HG03432 (cell line): ENCODE measurements at regions not wholly inside any gene's neighbourhood (a gene's known extent, or its start where the extent isn't known, plus 50 kb on each side); places are given as distances from the start of the nearest gene placed in this dataset.
"Not testable (repeated sequence)": the region's sequence is repeated elsewhere in the genome, so short reads cannot be mapped to it uniquely, and the experiment has no call there.

Source experiments
- ATAC-seq: cut with Tn5 transposase; IDR thresholded peaks from one replicate; pipeline ENCODE4 v1.9.1; 2021; ENCODE audit warnings: mild to moderate bottlenecking, moderate library complexity; ENCODE audit not compliant: unreplicated experiment

DNA sequence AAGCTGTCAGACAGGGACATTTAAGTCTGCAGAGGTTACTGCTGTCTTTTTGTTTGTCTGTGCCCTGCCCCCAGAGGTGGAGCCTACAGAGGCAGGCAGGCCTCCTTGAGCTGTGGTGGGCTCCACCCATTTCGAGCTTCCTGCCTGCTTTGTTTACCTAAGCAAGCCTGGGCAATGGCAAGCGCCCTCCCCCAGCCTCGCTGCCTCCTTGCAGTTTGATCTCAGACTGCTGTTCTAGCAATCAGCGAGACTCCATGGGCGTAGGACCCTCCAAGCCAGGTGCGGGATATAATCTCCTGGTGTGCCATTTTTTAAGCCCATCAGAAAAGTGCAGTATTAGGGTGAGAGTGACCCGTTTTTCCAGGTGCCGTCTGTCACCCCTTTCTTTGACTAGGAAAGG, 53.6 kb upstream of the EDA2R start:
- not testable (repeated sequence) for ATAC-seq
